ENCODE measurements at regions not wholly inside any gene's neighbourhood (a gene's known extent, or its start where the extent isn't known, plus 50 kb on each side); places are given as distances from the start of the nearest gene placed in this dataset.

- intact Hi-C loops (cut with DNase I), result no loop called here
- 38% methylated on average over 1 of the region's 1 CpG for WGBS (ENCODE audit: insufficient coverage, low coverage, low lambda C conversion rate, missing lambda C conversion rate)
- no peaks in the 10 kb centered on the region for H3K4me1 ChIP-seq
Measured at GRCh38 chr1:175845985-175846384, 102.6 kb upstream of the TNR start.

DNA sequence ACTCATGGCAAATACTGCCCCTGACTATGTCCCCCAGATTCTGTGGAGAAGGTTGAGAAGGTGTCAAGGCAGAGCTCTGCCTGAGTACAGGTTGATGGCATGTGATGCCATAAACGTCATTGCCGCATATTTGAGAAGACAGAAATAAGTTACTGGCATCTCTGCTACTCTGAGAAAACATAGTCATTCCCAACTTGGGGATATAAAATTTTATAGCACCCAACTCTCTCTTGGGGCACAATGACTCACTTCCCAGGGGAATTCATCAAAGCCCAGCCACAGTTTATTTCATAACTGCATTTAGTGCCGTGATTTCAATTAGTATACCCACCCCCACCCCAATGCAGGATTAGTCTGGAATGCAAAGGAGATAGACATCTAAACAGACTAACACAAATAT is 101.9 kb upstream of the TNR start:
- Histone ChIP-seq H3K27me3 (no peaks in the 10 kb centered on the region), H3K4me3 (no peak overlapping the region), H3K9me3 (no peaks in the 10 kb centered on the region), H3K36me3 (no peaks in the 10 kb centered on the region), H3K27ac (no peak overlapping the region), H3K4me1 (no peaks in the 10 kb centered on the region)
- 52% methylated on average over 3 of the region's 3 CpGs for WGBS (ENCODE audit: insufficient coverage, low coverage, low lambda C conversion rate, missing lambda C conversion rate)
- no peak for TF ChIP-seq POLR2A (IDR thresholded peaks at IDR 0.05)
- TF ChIP-seq CTCF (IDR thresholded peaks at IDR 0.05), result no peak
- no peak for ATAC-seq
- no peak for DNase-seq
- intact Hi-C loops (cut with DNase I), result no loop called here

More at GRCh38 chr1:175845985-175846384, 102.6 kb upstream of the TNR start:
- no peaks in the 10 kb centered on the region for H3K27me3 ChIP-seq
- no peaks in the 10 kb centered on the region for H3K36me3 ChIP-seq
- ATAC-seq (no peak), DNase-seq (no peak)
- TF ChIP-seq POLR2A (IDR thresholded peaks at IDR 0.05), result no peak
- TF ChIP-seq CTCF (IDR thresholded peaks at IDR 0.05), result no peak
- H3K27ac ChIP-seq, result no peak overlapping the region
- no peaks in the 10 kb centered on the region for H3K9me3 ChIP-seq
- no peak overlapping the region for H3K4me3 ChIP-seq

DNA sequence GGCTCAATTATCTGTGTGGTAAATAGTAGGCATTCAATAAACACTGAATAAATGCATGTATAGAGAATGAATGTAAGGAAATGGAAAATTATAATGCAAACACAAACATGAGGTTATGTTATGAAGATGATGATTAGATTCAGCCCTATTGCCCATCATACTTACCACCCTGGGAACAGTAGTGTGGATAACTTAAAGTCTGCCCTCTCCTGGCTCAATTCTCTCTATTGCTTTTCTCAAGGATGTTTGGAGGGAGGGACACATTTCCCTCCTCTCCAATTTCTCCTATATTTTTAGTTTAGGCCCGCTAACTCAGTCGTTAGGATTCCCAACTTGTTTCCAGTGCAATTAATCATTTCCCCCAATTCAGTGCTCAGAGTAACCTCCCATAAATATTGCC is 101.5 kb upstream of the TNR start:
- DNase-seq, result no peak
- no peak for ATAC-seq
- H3K4me1 ChIP-seq, result no peaks in the 10 kb centered on the region
- TF ChIP-seq CTCF (IDR thresholded peaks at IDR 0.05), result no peak
- TF ChIP-seq POLR2A (IDR thresholded peaks at IDR 0.05), result no peak
- WGBS (ENCODE audit: insufficient coverage, low coverage, low lambda C conversion rate, missing lambda C conversion rate), result 33% methylated on average over 2 of the region's 2 CpGs
- intact Hi-C loops (cut with DNase I), result no loop called here
- no peaks in the 10 kb centered on the region for H3K9me3 ChIP-seq
- no peak overlapping the region for H3K4me3 ChIP-seq
- H3K27ac ChIP-seq, result no peak overlapping the region
- H3K27me3 ChIP-seq, result no peaks in the 10 kb centered on the region
- H3K36me3 ChIP-seq, result no peaks in the 10 kb centered on the region

GRCh38 chr1:175842550-175842949 is 99.2 kb upstream of the TNR start:
- no peak overlapping the region for H3K27ac ChIP-seq
- no peaks in the 10 kb centered on the region for H3K9me3 ChIP-seq
- 19% methylated on average over 1 of the region's 1 CpG for WGBS (ENCODE audit: insufficient coverage, low coverage, low lambda C conversion rate, missing lambda C conversion rate)
- no peak overlapping the region for H3K4me3 ChIP-seq
- intact Hi-C loops (cut with DNase I), result no loop called here
- DNase-seq (no peak), ATAC-seq (peak in 1 of 4 donors; percentile 40)
- no peaks in the 10 kb centered on the region for H3K4me1 ChIP-seq
- no peaks in the 10 kb centered on the region for H3K36me3 ChIP-seq
- TF ChIP-seq CTCF (IDR thresholded peaks at IDR 0.05), result no peak
- TF ChIP-seq POLR2A (IDR thresholded peaks at IDR 0.05), result no peak
- H3K27me3 ChIP-seq, result peaks cover 0 to 4% of the 10 kb centered on the region in 2 donors

GRCh38 chr1:175841738-175842187 is 98.4 kb upstream of the TNR start:
- WGBS (ENCODE audit: insufficient coverage, low coverage, low lambda C conversion rate, missing lambda C conversion rate), result 40% methylated on average over 5 of the region's 5 CpGs
- H3K27ac ChIP-seq, result no peak overlapping the region
- no peak for ATAC-seq

More at GRCh38 chr1:175841738-175842187, 98.4 kb upstream of the TNR start:
- TF ChIP-seq POLR2A (IDR thresholded peaks at IDR 0.05), result no peak
- TF ChIP-seq CTCF (IDR thresholded peaks at IDR 0.05), result no peak
- Histone ChIP-seq H3K4me1 (no peaks in the 10 kb centered on the region), H3K9me3 (no peaks in the 10 kb centered on the region), H3K36me3 (no peaks in the 10 kb centered on the region), H3K4me3 (no peak overlapping the region), H3K27me3 (peaks cover 0 to 4% of the 10 kb centered on the region in 2 donors)
- no peak for DNase-seq
- intact Hi-C loops (cut with DNase I), result no loop called here
